Vagina (tissue), 2 donors: ENCODE measurements at regions not wholly inside any gene's neighbourhood (a gene's known extent, or its start where the extent isn't known, plus 50 kb on each side); places are given as distances from the start of the nearest gene placed in this dataset.

Source experiments
- DNase-seq, 2 donors: peaks; one replicate each; pipeline ENCODE4 v3.0.0-alpha.2; 2017; ENCODE audit errors: extremely low spot score in 2 of 2
- H3K27ac ChIP-seq: fragments of 200-600 bp; sonication (generic); one replicate; pipeline ENCODE4 v1.5.1; 2019
- H3K27me3 ChIP-seq: fragments of 200-600 bp; sonication (generic); one replicate; pipeline ENCODE4 v1.5.1; 2019
- H3K36me3 ChIP-seq, 2 donors: fragments of 200-600 bp; sonication (generic); one replicate each; pipeline ENCODE4 v1.5.1; 2017 to 2019
- H3K4me1 ChIP-seq: fragments of 200-600 bp; sonication (generic); one replicate; pipeline ENCODE4 v1.5.1; 2019
- H3K4me3 ChIP-seq, 2 donors: fragments of 200-600 bp; sonication (generic); 1 replicate in 1 of 2; 2 replicates in 1 of 2; pipeline ENCODE4 v1.5.1; 2016 to 2019
- H3K9me3 ChIP-seq: fragments of 200-600 bp; sonication (generic); one replicate; pipeline ENCODE4 v1.5.1; 2019
- POLR2A ChIP-seq, 2 donors: fragments of 450-650 bp; IDR thresholded peaks; one replicate each; pipeline ENCODE4 v1.6.1; 2017; ENCODE audit warnings: antibody characterized with exemption in 2 of 2, mild to moderate bottlenecking in 2 of 2, moderate library complexity in 2 of 2
- POLR2AphosphoS5 ChIP-seq, 2 donors: sonication (generic); formaldehyde crosslinking; IDR thresholded peaks; one replicate each; pipeline ENCODE4 v1.9.0; 2017; ENCODE audit warnings: antibody characterized with exemption in 2 of 2, mild to moderate bottlenecking in 2 of 2, low read depth in 1 of 2; ENCODE audit not compliant: insufficient read depth in 1 of 2
- intact Hi-C: fragments of 100-400 bp; cut with DNase I; formaldehyde crosslinking; loops from one replicate; pipeline ENCODE4 v1.15.1; 2023
- TF ChIP-seq, protein P1 (sequence below), 3 experiments: fragments of 450-650 bp in 2 of 3; fragments of 200-600 bp in 1 of 3; sonication (generic) in 1 of 3; IDR thresholded peaks; one replicate each; pipeline ENCODE4 v1.5.1; 2017 to 2019; ENCODE audit warnings: antibody characterized with exemption in 3 of 3, mild to moderate bottlenecking in 2 of 3, moderate library complexity in 2 of 3

GRCh38 chr2:35163948-35164347, 1191.6 kb upstream of the CRIM1 start:
- H3K27ac ChIP-seq: no peak overlapping the region
- DNase-seq: no peak
- no peaks in the 10 kb centered on the region for H3K36me3 ChIP-seq
- intact Hi-C loops: no loop called here
- H3K27me3 ChIP-seq: no peaks in the 10 kb centered on the region
- no peaks in the 10 kb centered on the region for H3K9me3 ChIP-seq
- TF ChIP-seq POLR2A (IDR thresholded peaks at IDR 0.05) (no peak), POLR2AphosphoS5 (IDR thresholded peaks at IDR 0.05; ENCODE audit: insufficient read depth in 1 of 2, low read depth in 1 of 2) (no peak)
- TF ChIP-seq, protein P1, sequence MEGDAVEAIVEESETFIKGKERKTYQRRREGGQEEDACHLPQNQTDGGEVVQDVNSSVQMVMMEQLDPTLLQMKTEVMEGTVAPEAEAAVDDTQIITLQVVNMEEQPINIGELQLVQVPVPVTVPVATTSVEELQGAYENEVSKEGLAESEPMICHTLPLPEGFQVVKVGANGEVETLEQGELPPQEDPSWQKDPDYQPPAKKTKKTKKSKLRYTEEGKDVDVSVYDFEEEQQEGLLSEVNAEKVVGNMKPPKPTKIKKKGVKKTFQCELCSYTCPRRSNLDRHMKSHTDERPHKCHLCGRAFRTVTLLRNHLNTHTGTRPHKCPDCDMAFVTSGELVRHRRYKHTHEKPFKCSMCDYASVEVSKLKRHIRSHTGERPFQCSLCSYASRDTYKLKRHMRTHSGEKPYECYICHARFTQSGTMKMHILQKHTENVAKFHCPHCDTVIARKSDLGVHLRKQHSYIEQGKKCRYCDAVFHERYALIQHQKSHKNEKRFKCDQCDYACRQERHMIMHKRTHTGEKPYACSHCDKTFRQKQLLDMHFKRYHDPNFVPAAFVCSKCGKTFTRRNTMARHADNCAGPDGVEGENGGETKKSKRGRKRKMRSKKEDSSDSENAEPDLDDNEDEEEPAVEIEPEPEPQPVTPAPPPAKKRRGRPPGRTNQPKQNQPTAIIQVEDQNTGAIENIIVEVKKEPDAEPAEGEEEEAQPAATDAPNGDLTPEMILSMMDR (IDR thresholded peaks at IDR 0.05): no peak
- H3K4me1 ChIP-seq: no peaks in the 10 kb centered on the region
- H3K4me3 ChIP-seq: no peak overlapping the region

DNA sequence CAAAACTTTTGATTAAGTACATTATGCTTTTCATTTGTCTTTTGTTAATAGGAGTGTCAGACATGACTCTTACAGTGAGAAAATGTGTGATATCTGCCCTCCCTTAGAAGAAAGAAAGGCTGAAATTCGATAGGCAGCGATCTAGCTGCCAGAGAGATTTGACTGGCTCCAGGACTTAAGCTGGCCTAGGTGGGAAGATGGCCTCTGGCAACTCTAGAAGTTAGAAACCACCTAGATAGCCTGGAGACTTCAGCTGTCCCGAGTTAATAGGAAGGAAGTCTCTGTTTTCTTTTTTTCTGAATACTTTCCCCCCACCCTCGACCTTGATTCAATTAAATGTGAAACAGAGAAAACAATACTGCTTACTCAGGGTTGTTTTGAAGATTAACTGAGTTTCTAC, 1194.7 kb upstream of the CRIM1 start:
- no peak overlapping the region for H3K4me3 ChIP-seq
- H3K27ac ChIP-seq: no peak overlapping the region
- intact Hi-C loops: no loop called here
- DNase-seq: no peak
- H3K4me1 ChIP-seq: no peaks in the 10 kb centered on the region
- no peaks in the 10 kb centered on the region for H3K9me3 ChIP-seq
- TF ChIP-seq POLR2AphosphoS5 (IDR thresholded peaks at IDR 0.05; ENCODE audit: insufficient read depth in 1 of 2, low read depth in 1 of 2) (no peak), POLR2A (IDR thresholded peaks at IDR 0.05) (no peak)
- TF ChIP-seq, protein P1 (IDR thresholded peaks at IDR 0.05): no peak
- no peaks in the 10 kb centered on the region for H3K36me3 ChIP-seq
- no peaks in the 10 kb centered on the region for H3K27me3 ChIP-seq

- no peaks in the 10 kb centered on the region for H3K4me1 ChIP-seq
- H3K36me3 ChIP-seq: no peaks in the 10 kb centered on the region
- H3K9me3 ChIP-seq: no peaks in the 10 kb centered on the region
- intact Hi-C loops: no loop called here
- H3K4me3 ChIP-seq: no peak overlapping the region
- no peak overlapping the region for H3K27ac ChIP-seq
- TF ChIP-seq, protein P1 (IDR thresholded peaks at IDR 0.05): no peak
- no peak for TF ChIP-seq POLR2A (IDR thresholded peaks at IDR 0.05)
- no peak for TF ChIP-seq POLR2AphosphoS5 (IDR thresholded peaks at IDR 0.05; ENCODE audit: insufficient read depth in 1 of 2, low read depth in 1 of 2)
- no peak for DNase-seq
- no peaks in the 10 kb centered on the region for H3K27me3 ChIP-seq
Measured at GRCh38 chr2:35125871-35126270, 1229.7 kb upstream of the CRIM1 start.

GRCh38 chr2:35125278-35125677, 1230.3 kb upstream of the CRIM1 start:
- intact Hi-C loops: no loop called here
- TF ChIP-seq, protein P1 (IDR thresholded peaks at IDR 0.05): no peak
- DNase-seq: no peak
- H3K4me1 ChIP-seq: no peaks in the 10 kb centered on the region
- H3K9me3 ChIP-seq: no peaks in the 10 kb centered on the region
- H3K36me3 ChIP-seq: no peaks in the 10 kb centered on the region
- no peaks in the 10 kb centered on the region for H3K27me3 ChIP-seq
- no peak overlapping the region for H3K27ac ChIP-seq
- H3K4me3 ChIP-seq: no peak overlapping the region

GRCh38 chr2:35116151-35116550, 1239.4 kb upstream of the CRIM1 start:
- no peak overlapping the region for H3K4me3 ChIP-seq
- H3K27me3 ChIP-seq: no peaks in the 10 kb centered on the region
- no peaks in the 10 kb centered on the region for H3K36me3 ChIP-seq
- TF ChIP-seq POLR2A (IDR thresholded peaks at IDR 0.05) (no peak), POLR2AphosphoS5 (IDR thresholded peaks at IDR 0.05; ENCODE audit: insufficient read depth in 1 of 2, low read depth in 1 of 2) (no peak)
- TF ChIP-seq, protein P1 (IDR thresholded peaks at IDR 0.05): no peak
- intact Hi-C loops: loop anchor here (1.0 kb wide), 1 partner anchor 12 kb away; no protein-coding TSS in a partner anchor
- no peak overlapping the region for H3K27ac ChIP-seq
- no peaks in the 10 kb centered on the region for H3K9me3 ChIP-seq
- no peak for DNase-seq
- H3K4me1 ChIP-seq: no peaks in the 10 kb centered on the region
